Mesenchymal stem cell (in vitro differentiated cells and primary cell): ENCODE measurements at regions not wholly inside any gene's neighbourhood (a gene's known extent, or its start where the extent isn't known, plus 50 kb on each side); places are given as distances from the start of the nearest gene placed in this dataset.
"Not testable (repeated sequence)": the region's sequence is repeated elsewhere in the genome, so short reads cannot be mapped to it uniquely, and the experiment has no call there.

Source experiments
- DNase-seq: peaks from one replicate; pipeline ENCODE4 v3.0.0-alpha.2; 2013
- H2AFZ ChIP-seq: one replicate; pipeline ENCODE4 v1.6.1; 2013; ENCODE audit warnings: low read depth, mild to moderate bottlenecking, control low read depth, inconsistent platforms, low read length, moderate library complexity
- H2AK5ac ChIP-seq: 2 replicates; pipeline ENCODE4 v1.6.1; 2013; ENCODE audit warnings: low read length, moderate library complexity, mild to moderate bottlenecking, inconsistent platforms; ENCODE audit not compliant: severe bottlenecking
- H2BK120ac ChIP-seq: one replicate; pipeline ENCODE4 v1.6.1; 2013; ENCODE audit warnings: low read depth, mild to moderate bottlenecking, inconsistent platforms, low read length, moderate library complexity
- H2BK12ac ChIP-seq, 2 experiments: one replicate each; pipeline ENCODE4 v1.6.1; 2013; ENCODE audit warnings: inconsistent platforms in 2 of 2, low read length in 2 of 2, mild to moderate bottlenecking in 2 of 2, moderate library complexity in 2 of 2, control low read depth in 1 of 2
- H2BK15ac ChIP-seq: one replicate; pipeline ENCODE4 v1.6.1; 2013; ENCODE audit warnings: mild to moderate bottlenecking, low read depth, inconsistent platforms; ENCODE audit not compliant: poor library complexity, severe bottlenecking
- H2BK5ac ChIP-seq: 2 replicates; pipeline ENCODE4 v1.6.1; 2013; ENCODE audit warnings: low read depth, mild to moderate bottlenecking, low read length, control low read depth, inconsistent platforms; ENCODE audit not compliant: poor library complexity, severe bottlenecking
- H3K14ac ChIP-seq, 2 experiments: one replicate each; pipeline ENCODE4 v1.6.1; 2013; ENCODE audit warnings: inconsistent platforms in 2 of 2, low read length in 2 of 2, control low read depth in 1 of 2, mild to moderate bottlenecking in 1 of 2, moderate library complexity in 1 of 2
- H3K18ac ChIP-seq, 2 experiments: one replicate each; pipeline ENCODE4 v1.6.1; 2013; ENCODE audit warnings: inconsistent platforms in 2 of 2, low read length in 2 of 2, control low read depth in 1 of 2, low read depth in 1 of 2, mild to moderate bottlenecking in 1 of 2
- H3K23ac ChIP-seq, 2 experiments: one replicate each; pipeline ENCODE4 v1.6.1; 2013; ENCODE audit warnings: inconsistent platforms in 2 of 2, low read length in 2 of 2, mild to moderate bottlenecking in 2 of 2, moderate library complexity in 2 of 2, control low read depth in 1 of 2
- H3K27ac ChIP-seq: 2 replicates; pipeline ENCODE4 v1.5.1; 2013; ENCODE audit warnings: mild to moderate bottlenecking, moderate library complexity, low read length, control low read depth, inconsistent platforms; ENCODE audit not compliant: poor library complexity, severe bottlenecking
- H3K27me3 ChIP-seq, 2 experiments: 2 replicates each; pipeline versions ENCODE4 v1.6.1 to v1.7.0; 2013; ENCODE audit warnings: low read length in 2 of 2, mild to moderate bottlenecking in 2 of 2, moderate library complexity in 2 of 2, control low read depth in 1 of 2, inconsistent platforms in 1 of 2; ENCODE audit not compliant: control insufficient read depth in 1 of 2, insufficient read depth in 1 of 2
- H3K36me3 ChIP-seq, 2 experiments: 2 replicates each; pipeline versions ENCODE4 v1.6.1 to v1.7.0; 2013; ENCODE audit warnings: low read length in 2 of 2, control low read depth in 1 of 2, inconsistent platforms in 1 of 2, low read depth in 1 of 2, mild to moderate bottlenecking in 1 of 2; ENCODE audit not compliant: insufficient read depth in 2 of 2, control insufficient read depth in 1 of 2
- H3K4ac ChIP-seq, 2 experiments: one replicate each; pipeline ENCODE4 v1.6.1; 2013; ENCODE audit warnings: inconsistent platforms in 2 of 2, low read length in 2 of 2, mild to moderate bottlenecking in 2 of 2, moderate library complexity in 2 of 2, control low read depth in 1 of 2, low read depth in 1 of 2
- H3K4me1 ChIP-seq: 2 replicates; pipeline ENCODE4 v1.6.1; 2013; ENCODE audit warnings: low read depth, low read length, control low read depth; ENCODE audit not compliant: control insufficient read depth, insufficient read depth
- H3K4me2 ChIP-seq: 2 replicates; pipeline ENCODE4 v1.6.1; 2013; ENCODE audit warnings: low read length, mild to moderate bottlenecking, inconsistent platforms; ENCODE audit not compliant: poor library complexity, severe bottlenecking
- H3K4me3 ChIP-seq, 2 experiments: 2 replicates each; pipeline versions ENCODE4 v1.5.1 to v1.7.0; 2013; ENCODE audit warnings: low read length in 2 of 2, mild to moderate bottlenecking in 2 of 2, control low read depth in 1 of 2, low read depth in 1 of 2; ENCODE audit not compliant: insufficient read depth in 1 of 2
- H3K79me1 ChIP-seq: replicated peaks from 2 replicates; pipeline ENCODE4 v1.6.1; 2013; ENCODE audit warnings: mild to moderate bottlenecking, control low read depth, low read length, inconsistent platforms; ENCODE audit not compliant: poor library complexity, severe bottlenecking
- H3K9ac ChIP-seq: 2 replicates; pipeline ENCODE4 v1.7.0; 2013; ENCODE audit warnings: mild to moderate bottlenecking, low read length, moderate library complexity
- H3K9me3 ChIP-seq: 2 replicates; pipeline ENCODE4 v1.7.0; 2013; ENCODE audit warnings: mild to moderate bottlenecking, low read length; ENCODE audit not compliant: control insufficient read depth
- H4K8ac ChIP-seq: one replicate; pipeline ENCODE4 v1.6.1; 2013; ENCODE audit warnings: inconsistent platforms, mild to moderate bottlenecking, low read length, moderate library complexity
- H4K91ac ChIP-seq: one replicate; pipeline ENCODE4 v1.6.1; 2013; ENCODE audit warnings: mild to moderate bottlenecking, low read length, inconsistent platforms
- WGBS: methylation state at CpG from one replicate; pipeline ENCODE4 v1.1.7; 2013; ENCODE audit warnings: mixed read lengths; 5-methylcytosine and 5-hydroxymethylcytosine counted together

GRCh38 chr21:5079361-5079760 lies 5442.0 kb upstream of the TPTE start:
- not testable (repeated sequence) for H3K18ac ChIP-seq, H3K14ac ChIP-seq, DNase-seq, H2BK5ac ChIP-seq, H2BK15ac ChIP-seq, H3K36me3 ChIP-seq, H3K23ac ChIP-seq, H3K4ac ChIP-seq, H4K91ac ChIP-seq, H3K27me3 ChIP-seq, H3K79me1 ChIP-seq, H2BK12ac ChIP-seq, H2BK120ac ChIP-seq, H2AK5ac ChIP-seq, H3K4me3 ChIP-seq, H3K9me3 ChIP-seq, H3K9ac ChIP-seq, H4K8ac ChIP-seq, H3K27ac ChIP-seq, H3K4me1 ChIP-seq, H2AFZ ChIP-seq, H3K4me2 ChIP-seq
- no CpG with 5 or more reads among the region's 8 CpGs for WGBS

- H3K4me3 ChIP-seq, H3K9ac ChIP-seq, H3K4ac ChIP-seq, H3K4me2 ChIP-seq, H3K36me3 ChIP-seq, H3K79me1 ChIP-seq, H3K14ac ChIP-seq, H2AFZ ChIP-seq, H2BK15ac ChIP-seq, H2BK12ac ChIP-seq, H2BK5ac ChIP-seq, H4K8ac ChIP-seq, H4K91ac ChIP-seq, H2BK120ac ChIP-seq, H3K4me1 ChIP-seq, DNase-seq, H3K9me3 ChIP-seq, H3K23ac ChIP-seq, H3K27me3 ChIP-seq, H2AK5ac ChIP-seq, H3K27ac ChIP-seq, H3K18ac ChIP-seq: not testable (repeated sequence)
- no CpG with 5 or more reads among the region's 5 CpGs for WGBS
These were observed 5441.4 kb upstream of the TPTE start for GRCh38 chr21:5080015-5080414.

DNA sequence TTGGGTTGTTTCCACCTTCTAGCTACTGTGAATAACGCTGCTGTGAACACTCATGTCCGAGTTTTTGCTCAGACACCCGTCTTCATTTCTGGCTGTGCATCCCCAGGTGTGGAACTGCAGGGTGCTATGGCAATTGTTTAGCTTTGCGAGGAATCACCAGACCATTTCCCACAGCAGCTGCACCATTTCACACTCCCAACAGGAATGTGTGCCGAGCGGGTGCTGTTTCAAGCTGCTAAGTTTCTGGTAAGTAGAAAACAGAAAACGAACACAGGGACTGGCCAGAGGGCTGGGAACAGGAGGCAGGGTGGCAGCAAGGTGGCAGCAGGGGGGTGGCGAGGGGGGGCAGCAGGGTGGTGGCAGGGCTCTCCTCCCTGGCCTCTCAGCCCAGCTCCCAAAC lies 5437.1 kb upstream of the TPTE start:
- H3K27ac ChIP-seq, H3K4me3 ChIP-seq, H3K27me3 ChIP-seq, H3K4me2 ChIP-seq, H2AK5ac ChIP-seq, H3K79me1 ChIP-seq, H3K4me1 ChIP-seq, H2AFZ ChIP-seq, H3K14ac ChIP-seq, DNase-seq, H3K36me3 ChIP-seq, H4K91ac ChIP-seq, H4K8ac ChIP-seq, H3K4ac ChIP-seq, H3K9me3 ChIP-seq, H2BK12ac ChIP-seq, H2BK15ac ChIP-seq, H3K18ac ChIP-seq, H2BK5ac ChIP-seq, H3K23ac ChIP-seq, H3K9ac ChIP-seq, H2BK120ac ChIP-seq: not testable (repeated sequence)
- whole genome bisulfite sequencing: no CpG with 5 or more reads among the region's 8 CpGs

- H3K9ac ChIP-seq, H2AFZ ChIP-seq, H3K36me3 ChIP-seq, H3K27me3 ChIP-seq, H2BK120ac ChIP-seq, H3K9me3 ChIP-seq, DNase-seq, H2BK5ac ChIP-seq, H3K18ac ChIP-seq, H4K91ac ChIP-seq, H3K23ac ChIP-seq, H3K79me1 ChIP-seq, H3K4me3 ChIP-seq, H2BK15ac ChIP-seq, H2AK5ac ChIP-seq, H3K14ac ChIP-seq, H3K4ac ChIP-seq, H2BK12ac ChIP-seq, H3K27ac ChIP-seq, H4K8ac ChIP-seq, H3K4me2 ChIP-seq, H3K4me1 ChIP-seq: not testable (repeated sequence)
- no CpG with 5 or more reads among the region's 13 CpGs for WGBS
These were observed 5435.9 kb upstream of the TPTE start for GRCh38 chr21:5085456-5085855.
